ENCODE measurements at regions not wholly inside any gene's neighbourhood (a gene's known extent, or its start where the extent isn't known, plus 50 kb on each side); places are given as distances from the start of the nearest gene placed in this dataset.

DNA sequence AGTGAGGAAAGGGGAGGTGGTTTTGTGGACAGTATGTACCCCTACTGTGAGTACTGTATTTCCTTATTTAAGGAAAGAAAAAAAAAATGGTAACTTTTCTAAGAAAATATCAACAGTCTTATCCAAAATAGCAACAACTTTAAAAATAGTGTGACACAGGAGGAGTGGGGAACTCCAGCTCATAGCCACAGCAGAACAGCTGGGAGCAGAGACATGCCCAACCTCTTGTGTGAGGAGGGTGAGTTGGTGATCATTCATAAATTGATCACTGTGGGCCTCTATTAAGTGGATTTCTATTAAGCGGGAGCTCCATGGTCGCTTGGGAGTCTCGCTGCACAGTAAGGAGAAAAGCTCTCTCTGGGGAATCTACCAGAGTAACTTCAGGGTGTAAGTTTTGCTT is 158.8 kb upstream of the DUSP10 start:
- no peak for TF ChIP-seq POLR2A (IDR thresholded peaks at IDR 0.05)
- TF ChIP-seq, protein P1, sequence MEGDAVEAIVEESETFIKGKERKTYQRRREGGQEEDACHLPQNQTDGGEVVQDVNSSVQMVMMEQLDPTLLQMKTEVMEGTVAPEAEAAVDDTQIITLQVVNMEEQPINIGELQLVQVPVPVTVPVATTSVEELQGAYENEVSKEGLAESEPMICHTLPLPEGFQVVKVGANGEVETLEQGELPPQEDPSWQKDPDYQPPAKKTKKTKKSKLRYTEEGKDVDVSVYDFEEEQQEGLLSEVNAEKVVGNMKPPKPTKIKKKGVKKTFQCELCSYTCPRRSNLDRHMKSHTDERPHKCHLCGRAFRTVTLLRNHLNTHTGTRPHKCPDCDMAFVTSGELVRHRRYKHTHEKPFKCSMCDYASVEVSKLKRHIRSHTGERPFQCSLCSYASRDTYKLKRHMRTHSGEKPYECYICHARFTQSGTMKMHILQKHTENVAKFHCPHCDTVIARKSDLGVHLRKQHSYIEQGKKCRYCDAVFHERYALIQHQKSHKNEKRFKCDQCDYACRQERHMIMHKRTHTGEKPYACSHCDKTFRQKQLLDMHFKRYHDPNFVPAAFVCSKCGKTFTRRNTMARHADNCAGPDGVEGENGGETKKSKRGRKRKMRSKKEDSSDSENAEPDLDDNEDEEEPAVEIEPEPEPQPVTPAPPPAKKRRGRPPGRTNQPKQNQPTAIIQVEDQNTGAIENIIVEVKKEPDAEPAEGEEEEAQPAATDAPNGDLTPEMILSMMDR (IDR thresholded peaks at IDR 0.05), result no peak
